H1 (cell line): ENCODE measurements at regions not wholly inside any gene's neighbourhood (a gene's known extent, or its start where the extent isn't known, plus 50 kb on each side); places are given as distances from the start of the nearest gene placed in this dataset.

Source experiments
- CTCF ChIA-PET: fragments of 300-600 bp; sonication (Branson Sonifier 250); formaldehyde crosslinking; loops from one replicate; lab custom pipeline; 2021; ENCODE audit not compliant: partially characterized antibody; lab: Charles Lee
- POLR2A ChIA-PET: fragments of 300-600 bp; sonication (Branson Sonifier 250); formaldehyde crosslinking; loops from one replicate; lab custom pipeline; 2021; ENCODE audit warnings: inconsistent platforms; ENCODE audit not compliant: partially characterized antibody; lab: Charles Lee
- DNase-seq, 2 experiments: peaks; one replicate each; pipeline versions ENCODE4 v3.0.0 to v3.0.0-alpha.2; 2010 to 2022; ENCODE audit warnings: low spot score in 2 of 2, low read depth in 1 of 2, mixed read lengths in 1 of 2
- FAIRE-seq: peaks from 2 replicates; lab custom pipeline; 2011; peaks lifted over from hg19 to GRCh38; lab: Jason Lieb, UNC
- H2AFZ ChIP-seq: 2 replicates; pipeline ENCODE4 v1.8.1; 2012; ENCODE audit warnings: low read length, inconsistent platforms
- H2AK5ac ChIP-seq: 2 replicates; pipeline ENCODE4 v1.6.1; 2013; ENCODE audit warnings: low read depth, low read length
- H2BK120ac ChIP-seq: replicated peaks from 2 replicates; pipeline ENCODE3; 2013; ENCODE audit warnings: low read depth, low read length, inconsistent platforms
- H2BK12ac ChIP-seq: 2 replicates; pipeline ENCODE4 v1.6.1; 2013; ENCODE audit warnings: low read depth, low read length
- H2BK15ac ChIP-seq: 2 replicates; pipeline ENCODE4 v1.6.1; 2013; ENCODE audit warnings: low read length
- H2BK20ac ChIP-seq: 2 replicates; pipeline ENCODE4 v1.6.1; 2013; ENCODE audit warnings: low read length
- H2BK5ac ChIP-seq: 2 replicates; pipeline ENCODE4 v1.6.1; 2013; ENCODE audit warnings: low read depth, low read length
- H3K14ac ChIP-seq: 2 replicates; pipeline ENCODE4 v1.6.1; 2013; ENCODE audit warnings: inconsistent platforms; ENCODE audit not compliant: insufficient read length
- H3K18ac ChIP-seq: 2 replicates; pipeline ENCODE4 v1.6.1; 2013; ENCODE audit warnings: low read length; ENCODE audit errors: extremely low read depth
- H3K23ac ChIP-seq: 2 replicates; pipeline ENCODE4 v1.6.1; 2013; ENCODE audit warnings: inconsistent platforms; ENCODE audit not compliant: insufficient read length
- H3K23me2 ChIP-seq: 2 replicates; pipeline ENCODE4 v1.6.1; 2013; ENCODE audit warnings: low read depth, low read length
- H3K27ac ChIP-seq: 2 replicates; pipeline ENCODE4 v1.6.1; 2011; ENCODE audit warnings: low read depth, low read length, inconsistent platforms
- H3K27me3 ChIP-seq, 4 experiments: replicated peaks in 1 of 4; 1 replicate in 1 of 4; 2 replicates in 3 of 4; pipeline versions ENCODE4 v1.6.1 to v1.8.1; 2011 to 2013; ENCODE audit warnings: low read length in 3 of 4, mild to moderate bottlenecking in 3 of 4, inconsistent platforms in 2 of 4, mixed read lengths in 2 of 4, moderate library complexity in 1 of 4; ENCODE audit not compliant: control insufficient read depth in 3 of 4, insufficient read depth in 3 of 4; ENCODE audit errors: extremely low read depth in 1 of 4
- H3K36me3 ChIP-seq, 4 experiments: 2 replicates each; pipeline versions ENCODE4 v1.6.1 to v1.8.1; 2011 to 2013; ENCODE audit warnings: mild to moderate bottlenecking in 4 of 4, low read length in 3 of 4, moderate library complexity in 2 of 4, control low read depth in 1 of 4, inconsistent platforms in 1 of 4; ENCODE audit not compliant: insufficient read depth in 4 of 4, control insufficient read depth in 2 of 4
- H3K4ac ChIP-seq: replicated peaks from 2 replicates; pipeline ENCODE3; 2013; ENCODE audit warnings: low read length, low read depth, mixed read lengths, inconsistent platforms; ENCODE audit not compliant: insufficient read length
- H3K4me1 ChIP-seq, 4 experiments: replicated peaks in 1 of 4; 1 replicate in 1 of 4; 2 replicates in 3 of 4; pipeline versions ENCODE4 v1.6.1 to v1.8.1; 2011 to 2013; ENCODE audit warnings: low read length in 3 of 4, inconsistent platforms in 2 of 4, mixed read lengths in 1 of 4; ENCODE audit not compliant: insufficient read depth in 4 of 4, control insufficient read depth in 3 of 4
- H3K4me2 ChIP-seq, 2 experiments: 2 replicates each; pipeline versions ENCODE4 v1.6.1 to v1.8.1; 2011 to 2013; ENCODE audit warnings: low read depth in 2 of 2, low read length in 2 of 2, control low read depth in 1 of 2, inconsistent platforms in 1 of 2, mild to moderate bottlenecking in 1 of 2; ENCODE audit not compliant: insufficient read depth in 1 of 2
- H3K4me3 ChIP-seq, 4 experiments: fragments of 200-600, 300-600 bp in 1 of 4; sonication (generic), shearing (Covaris generic), sonication (Bioruptor Twin) in 1 of 4; 2 replicates each; pipeline versions ENCODE4 v1.5.1 to v1.8.1; 2011 to 2016; ENCODE audit warnings: low read length in 4 of 4, low read depth in 3 of 4, control low read depth in 2 of 4, inconsistent platforms in 2 of 4, mild to moderate bottlenecking in 2 of 4, mixed read lengths in 1 of 4, moderate library complexity in 1 of 4; ENCODE audit not compliant: insufficient read depth in 2 of 4; ENCODE audit errors: extremely low read depth in 1 of 4
- H3K56ac ChIP-seq: replicated peaks from 2 replicates; pipeline ENCODE3; 2013; ENCODE audit warnings: low read depth, mild to moderate bottlenecking, mixed read lengths, low read length, inconsistent platforms; ENCODE audit not compliant: insufficient read length
- H3K79me1 ChIP-seq: 2 replicates; pipeline ENCODE4 v1.6.1; 2013; ENCODE audit warnings: low read depth, low read length, control low read depth
- H3K79me2 ChIP-seq, 2 experiments: 2 replicates each; pipeline versions ENCODE4 v1.6.1 to v1.8.1; 2012 to 2013; ENCODE audit warnings: low read length in 2 of 2, mild to moderate bottlenecking in 2 of 2, inconsistent platforms in 1 of 2; ENCODE audit not compliant: insufficient read depth in 2 of 2, control insufficient read depth in 1 of 2
- H3K9ac ChIP-seq, 4 experiments: replicated peaks in 1 of 4; 1 replicate in 1 of 4; 2 replicates in 3 of 4; pipeline versions ENCODE4 v1.6.1 to v1.8.1; 2011 to 2013; ENCODE audit warnings: low read depth in 3 of 4, low read length in 3 of 4, control low read depth in 2 of 4, mild to moderate bottlenecking in 2 of 4, moderate library complexity in 2 of 4, inconsistent platforms in 1 of 4; ENCODE audit errors: extremely low read depth in 1 of 4
- H3K9me3 ChIP-seq, 2 experiments: 2 replicates each; pipeline versions ENCODE4 v1.6.1 to v1.8.1; 2012 to 2013; ENCODE audit warnings: mild to moderate bottlenecking in 2 of 2, moderate library complexity in 2 of 2, control low read depth in 1 of 2, inconsistent platforms in 1 of 2, low read depth in 1 of 2, low read length in 1 of 2, mixed read lengths in 1 of 2; ENCODE audit not compliant: insufficient read depth in 2 of 2
- H4K20me1 ChIP-seq, 2 experiments: replicated peaks in 1 of 2; 2 replicates each; pipeline versions ENCODE3 to v1.8.1; 2011 to 2013; ENCODE audit warnings: inconsistent platforms in 2 of 2, low read length in 2 of 2, mild to moderate bottlenecking in 1 of 2; ENCODE audit not compliant: insufficient read depth in 2 of 2, control insufficient read depth in 1 of 2
- H4K5ac ChIP-seq: 2 replicates; pipeline ENCODE4 v1.6.1; 2013; ENCODE audit warnings: low read length, low read depth, mixed read lengths, inconsistent platforms; ENCODE audit not compliant: insufficient read length
- H4K8ac ChIP-seq: 2 replicates; pipeline ENCODE4 v1.8.0; 2013; ENCODE audit warnings: mild to moderate bottlenecking, moderate library complexity, low read length, inconsistent platforms; ENCODE audit not compliant: insufficient read depth; ENCODE audit errors: extremely low read depth
- H4K91ac ChIP-seq: replicated peaks from 2 replicates; pipeline ENCODE3; 2013; ENCODE audit warnings: low read length, mixed read lengths, inconsistent platforms; ENCODE audit not compliant: insufficient read length
- ASH2L ChIP-seq: fragments of 200-600, 300-600 bp; sonication (generic); IDR thresholded peaks from one replicate; pipeline ENCODE4 v1.7.1; 2017; ENCODE audit warnings: low read length
- BRCA1 ChIP-seq: IDR thresholded peaks from 2 replicates; pipeline ENCODE4 v1.6.1; 2012; ENCODE audit warnings: low read depth, low read length, improper control_type of control experiment
- CBX5 ChIP-seq: fragments of 300-800, 300-1000 bp; sonication (generic); IDR thresholded peaks from 2 replicates; pipeline ENCODE4 v1.7.1; 2016; ENCODE audit warnings: antibody characterized with exemption, low read length, low read depth
- EZH2 ChIP-seq: fragments of 200-600 bp; sonication (generic); IDR thresholded peaks from 2 replicates; pipeline ENCODE4 v1.7.1; 2012; ENCODE audit warnings: low read depth, mild to moderate bottlenecking, moderate library complexity, low read length, inconsistent platforms; ENCODE audit not compliant: severe bottlenecking
- FOSL1 ChIP-seq: IDR thresholded peaks from 2 replicates; pipeline ENCODE4 v1.6.1; 2011; ENCODE audit warnings: mild to moderate bottlenecking, low read depth, low read length, moderate library complexity; ENCODE audit not compliant: insufficient read depth
- HDAC6 ChIP-seq: IDR thresholded peaks from one replicate; pipeline ENCODE4 v1.7.1; 2012; ENCODE audit warnings: low read depth, mild to moderate bottlenecking, inconsistent platforms, low read length, moderate library complexity
- KDM5A ChIP-seq: fragments of 200-600 bp; IDR thresholded peaks from 2 replicates; pipeline ENCODE4 v1.7.1; 2012; ENCODE audit warnings: mild to moderate bottlenecking, low read length, inconsistent platforms, mixed read lengths
- MAFK ChIP-seq: IDR thresholded peaks from 2 replicates; pipeline ENCODE4 v1.6.1; 2012; ENCODE audit warnings: low read depth, mild to moderate bottlenecking, improper control_type of control experiment, low read length
- NRF1 ChIP-seq: IDR thresholded peaks from 2 replicates; pipeline ENCODE4 v1.6.1; 2011; ENCODE audit warnings: mild to moderate bottlenecking, low read depth, low read length, improper control_type of control experiment
- POLR2AphosphoS5 ChIP-seq: IDR thresholded peaks from 2 replicates; pipeline ENCODE4 v1.6.1; 2011; ENCODE audit warnings: low read depth, low read length
- POU5F1 ChIP-seq: IDR thresholded peaks from 2 replicates; pipeline ENCODE4 v1.6.1; 2011; ENCODE audit warnings: low read depth, mild to moderate bottlenecking, low read length, moderate library complexity
- RNF2 ChIP-seq: fragments of 200-900, 300-1000 bp; sonication (generic); IDR thresholded peaks from 2 replicates; pipeline ENCODE4 v1.7.1; 2016; ENCODE audit warnings: borderline replicate concordance, low read depth, mild to moderate bottlenecking, antibody characterized with exemption, low read length; ENCODE audit not compliant: poor library complexity, severe bottlenecking; ENCODE audit errors: missing control alignments
- SP1 ChIP-seq: IDR thresholded peaks from 2 replicates; pipeline ENCODE4 v1.6.1; 2011; ENCODE audit warnings: low read depth, low read length
- TAF1 ChIP-seq: IDR thresholded peaks from 2 replicates; pipeline ENCODE4 v1.6.1; 2011; ENCODE audit warnings: mild to moderate bottlenecking, low read depth, low read length
- WGBS, 2 experiments: shearing (Covaris generic) in 1 of 2; methylation state at CpG; one replicate each; pipeline versions ENCODE4 v1.1.6 to v1.1.7; 2013 to 2015; ENCODE audit warnings: low lambda C conversion rate in 2 of 2, mixed read lengths in 2 of 2, inconsistent platforms in 1 of 2, low coverage in 1 of 2, missing lambda C conversion rate in 1 of 2; ENCODE audit not compliant: insufficient replicate concordance in 2 of 2, insufficient coverage in 1 of 2, insufficient read length in 1 of 2; ENCODE audit errors: extremely low coverage in 1 of 2, missing lambda C conversion rate in 1 of 2; 5-methylcytosine and 5-hydroxymethylcytosine counted together

DNA sequence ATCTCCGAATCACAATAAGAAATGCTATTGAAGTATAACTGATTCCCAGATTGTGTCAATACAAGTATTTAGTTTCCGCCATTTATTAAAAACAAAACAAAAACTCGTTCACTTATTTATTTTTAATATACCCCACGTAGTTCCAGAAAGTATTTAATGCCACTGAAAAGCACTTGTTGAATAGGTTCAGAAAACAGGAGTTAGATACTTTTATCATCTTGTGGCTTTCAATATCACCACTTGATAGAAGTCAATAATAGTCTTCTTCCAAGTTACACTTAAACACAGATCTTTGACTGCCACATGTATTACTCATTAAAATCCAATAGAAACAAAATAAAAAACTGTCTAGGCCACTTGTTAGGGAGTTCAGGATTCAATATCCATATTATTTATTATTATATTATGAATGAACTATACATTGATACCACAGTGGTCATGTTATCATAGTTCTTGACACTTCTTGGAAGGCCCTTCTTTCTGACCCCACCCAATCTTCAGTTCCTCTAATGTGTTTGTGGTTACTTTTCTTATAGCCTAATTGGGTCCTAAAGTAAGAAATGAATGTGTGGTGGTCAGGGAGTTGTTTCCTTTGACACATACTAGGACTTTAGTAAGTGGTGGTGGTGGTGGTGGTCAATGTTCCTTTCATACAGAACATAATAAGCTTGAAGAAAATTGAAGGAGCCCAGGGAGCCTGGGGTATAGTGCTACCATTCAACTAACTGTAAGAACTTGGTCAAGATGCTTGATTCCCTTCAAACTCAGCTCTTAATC, 221.3 kb upstream of the ITGA4 start:
- H3K56ac ChIP-seq = no peak overlapping the region
- no peaks in the 10 kb centered on the region for H3K79me1 ChIP-seq
- H3K27ac ChIP-seq = no peak overlapping the region
- no peak for DNase-seq
- H2BK15ac ChIP-seq = no peak overlapping the region
- CTCF ChIA-PET = interaction anchor here (0.6 to 1.3 kb wide), 3 partner anchors 8 to 338 kb away, joined by 3 to 4 read pairs (median 3); no protein-coding TSS in a partner anchor
- H2AK5ac ChIP-seq = no peak overlapping the region
- no peak overlapping the region for H3K14ac ChIP-seq
- H3K27me3 ChIP-seq = no peaks in the 10 kb centered on the region
- H4K91ac ChIP-seq = no peak overlapping the region
- no peak overlapping the region for H2BK20ac ChIP-seq
- no peak overlapping the region for H3K9ac ChIP-seq
- no peak overlapping the region for H2AFZ ChIP-seq
- no peak overlapping the region for H3K4me3 ChIP-seq
- H3K9me3 ChIP-seq = no peaks in the 10 kb centered on the region
- H4K5ac ChIP-seq = no peak overlapping the region
- H2BK120ac ChIP-seq = no peak overlapping the region
- WGBS, 2 experiments = 82 to 96% methylated on average over 3 to 4 of the region's 4 CpGs
- H3K18ac ChIP-seq = no peak overlapping the region
- H3K23me2 ChIP-seq = peaks cover 2% of the 10 kb centered on the region; the same call in 1 of the 2 replicates
- POLR2A ChIA-PET = no interaction called here
- FAIRE-seq = no peak
- no peaks in the 10 kb centered on the region for H3K36me3 ChIP-seq
- no peaks in the 10 kb centered on the region for H4K20me1 ChIP-seq
- H3K4me1 ChIP-seq = peaks cover 0 to 2% (median 0%) of the 10 kb centered on the region in 4 experiments; a peak in 1 of 7 replicates
- no peak overlapping the region for H3K23ac ChIP-seq
- H4K8ac ChIP-seq = no peak overlapping the region
- H3K4ac ChIP-seq = no peak overlapping the region
- no peaks in the 10 kb centered on the region for H3K79me2 ChIP-seq
- H2BK5ac ChIP-seq = no peak overlapping the region
- H2BK12ac ChIP-seq = no peak overlapping the region
- H3K4me2 ChIP-seq = no peak overlapping the region
- TF ChIP-seq CBX5 = no peak
- TF ChIP-seq EZH2 = no peak
- no peak for TF ChIP-seq RNF2
- TF ChIP-seq SP1 = no peak
- no peak for TF ChIP-seq HDAC6
- no peak for TF ChIP-seq POU5F1
- no peak for TF ChIP-seq ASH2L
- TF ChIP-seq POLR2AphosphoS5 = no peak
- TF ChIP-seq BRCA1 = no peak
- no peak for TF ChIP-seq TAF1
- no peak for TF ChIP-seq NRF1
- TF ChIP-seq FOSL1 = no peak
- no peak for TF ChIP-seq MAFK
- TF ChIP-seq KDM5A = no peak
